Hepatic stellate cell (primary cell): ENCODE measurements at regions not wholly inside any gene's neighbourhood (a gene's known extent, or its start where the extent isn't known, plus 50 kb on each side); places are given as distances from the start of the nearest gene placed in this dataset.
A peak's percentile ranks its signal among the peaks of the same experiment; 100 is the strongest.

Source experiments
- DNase-seq: peaks from one replicate; pipeline ENCODE4 v3.0.0; 2011; ENCODE audit warnings: low spot score

GRCh38 chr11:26095340-26095739, 236.6 kb upstream of the ANO3 start:
- DNase-seq = no peak

- no peak for DNase-seq
Measured at GRCh38 chr11:26096451-26096850, 235.5 kb upstream of the ANO3 start.

GRCh38 chr11:26102325-26102724, 229.6 kb upstream of the ANO3 start:
- no peak for DNase-seq

- no peak for DNase-seq
Measured at GRCh38 chr11:26105762-26106423, 226.0 kb upstream of the ANO3 start.

- peak; percentile 3 for DNase-seq
Measured at GRCh38 chr11:26106726-26107125, 225.2 kb upstream of the ANO3 start.

GRCh38 chr11:26109658-26110368, 222.1 kb upstream of the ANO3 start:
- no peak for DNase-seq

GRCh38 chr11:26112264-26112663, 219.7 kb upstream of the ANO3 start:
- no peak for DNase-seq

- no peak for DNase-seq
Measured at GRCh38 chr11:26121466-26121865, 210.5 kb upstream of the ANO3 start.

- no peak for DNase-seq
Measured at GRCh38 chr11:26126741-26127140, 205.2 kb upstream of the ANO3 start.

GRCh38 chr11:26127336-26127735, 204.6 kb upstream of the ANO3 start:
- DNase-seq = no peak

- no peak for DNase-seq
Measured at GRCh38 chr11:26131406-26131805, 200.5 kb upstream of the ANO3 start.

- DNase-seq = no peak
Measured at GRCh38 chr11:26134053-26134452, 197.9 kb upstream of the ANO3 start.

GRCh38 chr11:26134481-26135355, 197.2 kb upstream of the ANO3 start:
- no peak for DNase-seq

GRCh38 chr11:26137651-26138050, 194.3 kb upstream of the ANO3 start:
- DNase-seq = no peak

- no peak for DNase-seq
Measured at GRCh38 chr11:26142891-26143290, 189.0 kb upstream of the ANO3 start.

- DNase-seq = no peak
Measured at GRCh38 chr11:26143566-26144290, 188.2 kb upstream of the ANO3 start.

- no peak for DNase-seq
Measured at GRCh38 chr11:26144291-26144690, 187.6 kb upstream of the ANO3 start.

- DNase-seq = no peak
Measured at GRCh38 chr11:26144911-26145310, 187.0 kb upstream of the ANO3 start.

- DNase-seq = no peak
Measured at GRCh38 chr11:26149585-26149984, 182.3 kb upstream of the ANO3 start.

GRCh38 chr11:26150031-26150430, 181.9 kb upstream of the ANO3 start:
- no peak for DNase-seq

GRCh38 chr11:26158251-26158650, 173.7 kb upstream of the ANO3 start:
- no peak for DNase-seq

- DNase-seq = no peak
Measured at GRCh38 chr11:26162291-26162690, 169.6 kb upstream of the ANO3 start.
